HL-60 (cell line): ENCODE measurements at regions not wholly inside any gene's neighbourhood (a gene's known extent, or its start where the extent isn't known, plus 50 kb on each side); places are given as distances from the start of the nearest gene placed in this dataset.

ENCODE experiments used
- DNase-seq, 2 experiments: peaks; one replicate each; pipeline ENCODE4 v3.0.0-alpha.2; 2010 to 2020; ENCODE audit warnings: low read depth in 1 of 2, low spot score in 1 of 2
- H3K27ac ChIP-seq: fragments of 250-450 bp; sonication (Bioruptor Pico); replicated peaks from 2 replicates; pipeline ENCODE4 v1.5.1; 2020; ENCODE audit warnings: mild to moderate bottlenecking, moderate library complexity
- H3K27me3 ChIP-seq: fragments of 250-450 bp; sonication (Bioruptor Pico); 2 replicates; pipeline ENCODE4 v1.5.1; 2021; ENCODE audit warnings: mild to moderate bottlenecking, moderate library complexity; ENCODE audit not compliant: insufficient read depth, poor library complexity, severe bottlenecking
- H3K4me3 ChIP-seq: replicated peaks from 2 replicates; pipeline ENCODE4 v1.5.1; 2011; ENCODE audit warnings: mild to moderate bottlenecking, control low read depth, low read length; ENCODE audit not compliant: insufficient read depth
- GABPA ChIP-seq: IDR thresholded peaks from 2 replicates; pipeline ENCODE4 v1.6.1; 2012; ENCODE audit warnings: low read depth
- POLR2AphosphoS5 ChIP-seq: IDR thresholded peaks from 2 replicates; pipeline ENCODE4 v1.6.1; 2012; ENCODE audit warnings: low read depth
- SPI1 ChIP-seq: IDR thresholded peaks from 2 replicates; pipeline ENCODE4 v1.6.1; 2012; ENCODE audit warnings: low read depth, mild to moderate bottlenecking, borderline replicate concordance
- TF ChIP-seq, protein P1 (sequence below): IDR thresholded peaks from 2 replicates; pipeline ENCODE4 v1.6.1; 2012; ENCODE audit warnings: low read depth; ENCODE audit not compliant: insufficient replicate concordance
- TF ChIP-seq, protein P2 (sequence below): IDR thresholded peaks from one replicate; pipeline ENCODE4 v1.5.1; 2011; ENCODE audit warnings: low read length, control low read depth, inconsistent platforms; ENCODE audit not compliant: insufficient read depth

DNA sequence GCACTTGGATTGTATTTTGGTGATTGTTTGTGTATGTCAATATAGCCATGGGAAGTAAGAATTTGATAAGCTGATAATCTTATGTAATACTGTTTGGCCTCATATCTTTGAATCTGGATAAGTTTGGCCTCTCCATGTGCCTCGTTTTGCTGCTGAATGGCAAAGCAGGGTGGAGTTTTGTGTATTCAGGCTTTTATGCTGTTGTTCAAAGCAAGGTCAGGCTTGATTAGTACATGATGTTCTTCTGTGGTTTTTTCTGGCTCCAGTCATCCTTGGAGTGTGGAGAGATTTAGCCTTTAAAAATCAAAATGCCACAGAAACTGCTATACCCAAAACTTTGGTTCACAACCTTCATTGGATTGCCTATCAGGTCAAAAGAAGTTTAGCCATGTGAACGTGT is 728.9 kb upstream of the GJE1 start:
- Histone ChIP-seq H3K27ac (no peak overlapping the region), H3K4me3 (no peak overlapping the region), H3K27me3 (no peaks in the 10 kb centered on the region)
- no peak for DNase-seq
- no peak for TF ChIP-seq SPI1

DNA sequence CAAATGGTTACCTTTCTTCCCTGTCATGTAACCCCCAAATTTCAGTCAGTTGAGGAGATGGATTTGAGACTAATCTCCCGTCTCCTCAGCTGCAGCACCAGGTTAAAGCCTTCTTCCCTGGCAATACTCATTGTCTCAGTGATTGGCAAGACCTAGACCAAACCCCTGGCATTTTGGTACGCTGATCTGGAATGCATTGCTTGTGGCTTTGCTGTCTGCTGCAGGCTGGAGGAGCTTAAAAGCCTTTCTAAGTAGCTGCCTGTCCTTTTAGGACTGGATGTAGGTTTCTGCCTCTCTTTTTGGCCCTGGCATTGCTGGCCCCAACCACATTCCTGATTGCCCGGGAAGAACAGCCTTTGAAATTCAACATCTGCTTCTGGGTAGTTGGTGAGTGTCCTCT is 729.6 kb upstream of the GJE1 start:
- DNase-seq: no peak
- Histone ChIP-seq H3K27ac (no peak overlapping the region), H3K4me3 (no peak overlapping the region), H3K27me3 (no peaks in the 10 kb centered on the region)
- TF ChIP-seq SPI1 (no peak), GABPA (no peak), POLR2AphosphoS5 (no peak)
- TF ChIP-seq, protein P1, sequence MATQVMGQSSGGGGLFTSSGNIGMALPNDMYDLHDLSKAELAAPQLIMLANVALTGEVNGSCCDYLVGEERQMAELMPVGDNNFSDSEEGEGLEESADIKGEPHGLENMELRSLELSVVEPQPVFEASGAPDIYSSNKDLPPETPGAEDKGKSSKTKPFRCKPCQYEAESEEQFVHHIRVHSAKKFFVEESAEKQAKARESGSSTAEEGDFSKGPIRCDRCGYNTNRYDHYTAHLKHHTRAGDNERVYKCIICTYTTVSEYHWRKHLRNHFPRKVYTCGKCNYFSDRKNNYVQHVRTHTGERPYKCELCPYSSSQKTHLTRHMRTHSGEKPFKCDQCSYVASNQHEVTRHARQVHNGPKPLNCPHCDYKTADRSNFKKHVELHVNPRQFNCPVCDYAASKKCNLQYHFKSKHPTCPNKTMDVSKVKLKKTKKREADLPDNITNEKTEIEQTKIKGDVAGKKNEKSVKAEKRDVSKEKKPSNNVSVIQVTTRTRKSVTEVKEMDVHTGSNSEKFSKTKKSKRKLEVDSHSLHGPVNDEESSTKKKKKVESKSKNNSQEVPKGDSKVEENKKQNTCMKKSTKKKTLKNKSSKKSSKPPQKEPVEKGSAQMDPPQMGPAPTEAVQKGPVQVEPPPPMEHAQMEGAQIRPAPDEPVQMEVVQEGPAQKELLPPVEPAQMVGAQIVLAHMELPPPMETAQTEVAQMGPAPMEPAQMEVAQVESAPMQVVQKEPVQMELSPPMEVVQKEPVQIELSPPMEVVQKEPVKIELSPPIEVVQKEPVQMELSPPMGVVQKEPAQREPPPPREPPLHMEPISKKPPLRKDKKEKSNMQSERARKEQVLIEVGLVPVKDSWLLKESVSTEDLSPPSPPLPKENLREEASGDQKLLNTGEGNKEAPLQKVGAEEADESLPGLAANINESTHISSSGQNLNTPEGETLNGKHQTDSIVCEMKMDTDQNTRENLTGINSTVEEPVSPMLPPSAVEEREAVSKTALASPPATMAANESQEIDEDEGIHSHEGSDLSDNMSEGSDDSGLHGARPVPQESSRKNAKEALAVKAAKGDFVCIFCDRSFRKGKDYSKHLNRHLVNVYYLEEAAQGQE: no peak
- TF ChIP-seq, protein P2, sequence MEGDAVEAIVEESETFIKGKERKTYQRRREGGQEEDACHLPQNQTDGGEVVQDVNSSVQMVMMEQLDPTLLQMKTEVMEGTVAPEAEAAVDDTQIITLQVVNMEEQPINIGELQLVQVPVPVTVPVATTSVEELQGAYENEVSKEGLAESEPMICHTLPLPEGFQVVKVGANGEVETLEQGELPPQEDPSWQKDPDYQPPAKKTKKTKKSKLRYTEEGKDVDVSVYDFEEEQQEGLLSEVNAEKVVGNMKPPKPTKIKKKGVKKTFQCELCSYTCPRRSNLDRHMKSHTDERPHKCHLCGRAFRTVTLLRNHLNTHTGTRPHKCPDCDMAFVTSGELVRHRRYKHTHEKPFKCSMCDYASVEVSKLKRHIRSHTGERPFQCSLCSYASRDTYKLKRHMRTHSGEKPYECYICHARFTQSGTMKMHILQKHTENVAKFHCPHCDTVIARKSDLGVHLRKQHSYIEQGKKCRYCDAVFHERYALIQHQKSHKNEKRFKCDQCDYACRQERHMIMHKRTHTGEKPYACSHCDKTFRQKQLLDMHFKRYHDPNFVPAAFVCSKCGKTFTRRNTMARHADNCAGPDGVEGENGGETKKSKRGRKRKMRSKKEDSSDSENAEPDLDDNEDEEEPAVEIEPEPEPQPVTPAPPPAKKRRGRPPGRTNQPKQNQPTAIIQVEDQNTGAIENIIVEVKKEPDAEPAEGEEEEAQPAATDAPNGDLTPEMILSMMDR: no peak

DNA sequence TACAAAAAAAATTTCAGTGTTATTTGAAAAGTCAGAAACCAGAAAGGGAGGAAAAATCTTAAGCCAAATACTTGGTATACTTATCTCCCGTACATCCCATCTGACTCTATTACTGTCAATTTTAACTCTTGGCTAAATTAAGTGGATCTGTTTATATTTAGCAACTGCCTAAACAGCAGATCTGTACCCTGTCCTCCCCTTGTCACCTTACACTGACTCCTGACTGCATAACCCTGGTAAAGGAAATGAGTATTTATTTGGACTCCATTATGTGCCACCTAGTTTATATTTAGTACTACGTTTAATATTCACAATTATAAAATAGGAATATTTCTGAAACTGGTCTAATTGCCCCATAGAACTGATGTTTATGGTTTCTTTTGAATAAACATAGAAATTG is 730.2 kb upstream of the GJE1 start:
- TF ChIP-seq POLR2AphosphoS5 (no peak), GABPA (no peak), SPI1 (no peak)
- TF ChIP-seq, protein P1: no peak
- TF ChIP-seq, protein P2: no peak
- Histone ChIP-seq H3K27ac (no peak overlapping the region), H3K27me3 (no peaks in the 10 kb centered on the region), H3K4me3 (no peak overlapping the region)
- DNase-seq: no peak

DNA sequence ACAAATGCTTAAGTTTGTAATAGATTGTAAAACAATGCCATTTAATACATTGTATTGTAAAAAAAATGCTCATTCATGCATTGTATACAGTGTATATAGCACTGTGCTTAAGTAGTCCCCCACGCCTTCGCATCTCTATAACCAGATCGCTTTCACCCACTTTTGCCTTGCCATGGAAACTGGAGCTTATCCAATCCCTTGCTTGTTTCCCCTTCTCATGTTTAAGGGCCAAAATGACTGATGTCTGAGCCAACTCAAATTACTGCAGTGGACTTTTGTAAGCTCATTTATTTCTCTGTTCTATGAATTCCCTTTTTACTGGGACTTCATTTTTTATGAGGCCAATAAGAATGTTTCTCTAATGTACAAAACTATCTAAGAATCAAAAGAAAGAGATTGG is 730.9 kb upstream of the GJE1 start:
- DNase-seq: no peak
- TF ChIP-seq SPI1: no peak
- no peak for TF ChIP-seq GABPA
- no peaks in the 10 kb centered on the region for H3K27me3 ChIP-seq
- H3K4me3 ChIP-seq: no peak overlapping the region
- H3K27ac ChIP-seq: no peak overlapping the region

DNA sequence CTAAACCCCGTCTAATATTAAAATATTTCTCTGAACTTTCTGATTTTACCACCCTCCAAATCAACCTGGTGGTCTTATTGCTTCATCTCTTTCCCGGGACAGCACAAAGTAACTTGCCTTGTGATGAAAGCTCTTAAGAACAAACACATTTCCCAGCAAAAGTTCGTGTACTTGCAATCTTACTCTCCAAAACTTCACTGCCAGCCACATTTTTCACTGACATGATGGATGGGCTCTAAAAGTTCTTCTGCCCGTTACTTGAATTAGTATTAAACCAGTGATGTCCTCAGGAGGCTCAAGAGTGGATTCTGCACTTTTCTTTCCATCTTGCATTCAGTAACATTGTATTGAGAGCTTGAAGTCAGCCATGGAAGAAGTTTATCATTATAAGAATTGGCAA is 731.6 kb upstream of the GJE1 start:
- Histone ChIP-seq H3K27ac (no peak overlapping the region), H3K27me3 (no peaks in the 10 kb centered on the region), H3K4me3 (no peak overlapping the region)
- TF ChIP-seq SPI1 (no peak), POLR2AphosphoS5 (no peak), GABPA (no peak)
- TF ChIP-seq, protein P2: no peak
- TF ChIP-seq, protein P1: no peak
- DNase-seq: no peak
